ENCODE measurements at regions not wholly inside any gene's neighbourhood (a gene's known extent, or its start where the extent isn't known, plus 50 kb on each side); places are given as distances from the start of the nearest gene placed in this dataset.

- no peaks in the 10 kb centered on the region for H3K36me3 ChIP-seq
- H3K4me3 ChIP-seq, result no peak overlapping the region
- H3K27me3 ChIP-seq, result no peaks in the 10 kb centered on the region
- no peaks in the 10 kb centered on the region for H3K9me3 ChIP-seq
- DNase-seq, result peak; percentile 77
Observed at GRCh38 chr1:186620566-186621350, 59.5 kb downstream of the PTGS2 start.

GRCh38 chr1:186618401-186619170 is 61.6 kb downstream of the PTGS2 start:
- peak overlapping the region; percentile 35 for H3K4me3 ChIP-seq
- DNase-seq, result peak; percentile 31
- no peaks in the 10 kb centered on the region for H3K27me3 ChIP-seq
- no peaks in the 10 kb centered on the region for H3K9me3 ChIP-seq
- no peaks in the 10 kb centered on the region for H3K36me3 ChIP-seq

GRCh38 chr1:186617926-186618325 is 62.3 kb downstream of the PTGS2 start:
- H3K27me3 ChIP-seq, result no peaks in the 10 kb centered on the region
- peak; percentile 14 for DNase-seq
- H3K9me3 ChIP-seq, result no peaks in the 10 kb centered on the region
- no peaks in the 10 kb centered on the region for H3K36me3 ChIP-seq
- H3K4me3 ChIP-seq, result peak overlapping the region; percentile 35

- no peak for DNase-seq
- Histone ChIP-seq H3K27me3 (no peaks in the 10 kb centered on the region), H3K9me3 (no peaks in the 10 kb centered on the region), H3K36me3 (no peaks in the 10 kb centered on the region), H3K4me3 (no peak overlapping the region)
Observed at GRCh38 chr1:186616511-186616910, 63.7 kb downstream of the PTGS2 start.

GRCh38 chr1:186615332-186615731 is 64.9 kb downstream of the PTGS2 start:
- no peak for DNase-seq
- H3K4me3 ChIP-seq, result no peak overlapping the region
- no peaks in the 10 kb centered on the region for H3K36me3 ChIP-seq
- H3K27me3 ChIP-seq, result no peaks in the 10 kb centered on the region
- peaks cover 2% of the 10 kb centered on the region; the same call in 1 of the 2 replicates for H3K9me3 ChIP-seq

- H3K4me3 ChIP-seq, result no peak overlapping the region
Observed at GRCh38 chr1:186611156-186611555, 69.1 kb downstream of the PTGS2 start.

GRCh38 chr1:186609183-186609582 is 71.0 kb downstream of the PTGS2 start:
- Histone ChIP-seq H3K4me3 (no peak overlapping the region), H3K9me3 (peaks cover 10% of the 10 kb centered on the region), H3K27me3 (no peaks in the 10 kb centered on the region), H3K36me3 (no peaks in the 10 kb centered on the region)
- DNase-seq, result no peak

More at GRCh38 chr1:186611156-186611555, 69.1 kb downstream of the PTGS2 start:
- Histone ChIP-seq H3K36me3 (no peaks in the 10 kb centered on the region), H3K27me3 (no peaks in the 10 kb centered on the region), H3K9me3 (peaks cover 2% of the 10 kb centered on the region; the same call in 1 of the 2 replicates)
- DNase-seq, result no peak

GRCh38 chr1:186605762-186606350 is 74.4 kb downstream of the PTGS2 start:
- H3K27me3 ChIP-seq, result no peaks in the 10 kb centered on the region
- H3K4me3 ChIP-seq, result no peak overlapping the region
- H3K36me3 ChIP-seq, result no peaks in the 10 kb centered on the region
- peaks cover 8% of the 10 kb centered on the region for H3K9me3 ChIP-seq
- peak; percentile 36 for DNase-seq

- Histone ChIP-seq H3K9me3 (peaks cover 14% of the 10 kb centered on the region), H3K4me3 (no peak overlapping the region), H3K27me3 (no peaks in the 10 kb centered on the region), H3K36me3 (no peaks in the 10 kb centered on the region)
- DNase-seq, result no peak
Observed at GRCh38 chr1:186595969-186596368, 84.3 kb downstream of the PTGS2 start.

- Histone ChIP-seq H3K9me3 (no peaks in the 10 kb centered on the region), H3K4me3 (no peak overlapping the region), H3K27me3 (no peaks in the 10 kb centered on the region), H3K36me3 (no peaks in the 10 kb centered on the region)
- no peak for DNase-seq
Observed at GRCh38 chr1:186578325-186579016, 101.8 kb downstream of the PTGS2 start.

- H3K4me3 ChIP-seq, result no peak overlapping the region
- H3K36me3 ChIP-seq, result no peaks in the 10 kb centered on the region
- H3K27me3 ChIP-seq, result no peaks in the 10 kb centered on the region
- H3K9me3 ChIP-seq, result no peaks in the 10 kb centered on the region
- DNase-seq, result no peak
Observed at GRCh38 chr1:186577633-186578032, 102.6 kb downstream of the PTGS2 start.

- Histone ChIP-seq H3K27me3 (no peaks in the 10 kb centered on the region), H3K4me3 (no peak overlapping the region), H3K36me3 (no peaks in the 10 kb centered on the region), H3K9me3 (no peaks in the 10 kb centered on the region)
- DNase-seq, result no peak
Observed at GRCh38 chr1:186577216-186577615, 103.0 kb downstream of the PTGS2 start.

- no peaks in the 10 kb centered on the region for H3K27me3 ChIP-seq
- H3K9me3 ChIP-seq, result no peaks in the 10 kb centered on the region
- no peaks in the 10 kb centered on the region for H3K36me3 ChIP-seq
- H3K4me3 ChIP-seq, result no peak overlapping the region
- no peak for DNase-seq
Observed at GRCh38 chr1:186575348-186575747, 104.9 kb downstream of the PTGS2 start.

- no peaks in the 10 kb centered on the region for H3K9me3 ChIP-seq
- no peaks in the 10 kb centered on the region for H3K27me3 ChIP-seq
- no peak for DNase-seq
- no peak overlapping the region for H3K4me3 ChIP-seq
- no peaks in the 10 kb centered on the region for H3K36me3 ChIP-seq
Observed at GRCh38 chr1:186574926-186575325, 105.3 kb downstream of the PTGS2 start.

GRCh38 chr1:186572509-186572908 is 107.7 kb downstream of the PTGS2 start:
- DNase-seq, result no peak
- Histone ChIP-seq H3K4me3 (no peak overlapping the region), H3K36me3 (no peaks in the 10 kb centered on the region), H3K9me3 (no peaks in the 10 kb centered on the region), H3K27me3 (no peaks in the 10 kb centered on the region)

- no peak overlapping the region for H3K4me3 ChIP-seq
- H3K27me3 ChIP-seq, result no peaks in the 10 kb centered on the region
- DNase-seq, result no peak
- no peaks in the 10 kb centered on the region for H3K36me3 ChIP-seq
- no peaks in the 10 kb centered on the region for H3K9me3 ChIP-seq
Observed at GRCh38 chr1:186571771-186572170, 108.5 kb downstream of the PTGS2 start.

- no peaks in the 10 kb centered on the region for H3K36me3 ChIP-seq
- no peak for DNase-seq
- H3K27me3 ChIP-seq, result no peaks in the 10 kb centered on the region
- no peak overlapping the region for H3K4me3 ChIP-seq
- H3K9me3 ChIP-seq, result no peaks in the 10 kb centered on the region
Observed at GRCh38 chr1:186569856-186570255, 108.9 kb upstream of the PDC start.

All from MG63 (cell line).